AG04449 (cell line): ENCODE measurements at regions not wholly inside any gene's neighbourhood (a gene's known extent, or its start where the extent isn't known, plus 50 kb on each side); places are given as distances from the start of the nearest gene placed in this dataset.

Source experiments
- CTCF ChIA-PET: fragments of 350-600 bp; formaldehyde crosslinking; extraction: SDS; loops from one replicate; lab custom pipeline; 2021; ENCODE audit warnings: antibody characterized with exemption; lab: Yijun Ruan, JAX
- POLR2A ChIA-PET: fragments of 400-600, 350-600 bp; formaldehyde crosslinking; extraction: SDS; loops from one replicate; lab custom pipeline; 2020; ENCODE audit warnings: antibody characterized with exemption, inconsistent platforms; lab: Yijun Ruan, JAX
- DNase-seq: peaks from one replicate; pipeline ENCODE4 v3.0.0-alpha.2; 2010; ENCODE audit warnings: low read depth, low spot score
- H3K4me3 ChIP-seq: 2 replicates; pipeline ENCODE4 v1.5.1; 2011; ENCODE audit warnings: low read depth, mild to moderate bottlenecking, control low read depth, low read length
- CTCF ChIP-seq: IDR thresholded peaks from one replicate; pipeline ENCODE4 v1.5.1; 2011; ENCODE audit warnings: mild to moderate bottlenecking, moderate library complexity, low read length, control low read depth, inconsistent platforms; ENCODE audit not compliant: insufficient read depth; ENCODE audit errors: missing control alignments

GRCh38 chr12:74614426-74614825 is 76.8 kb downstream of the ATXN7L3B start:
- POLR2A ChIA-PET: no interaction called here

GRCh38 chr12:74619084-74619483 is 81.4 kb downstream of the ATXN7L3B start:
- POLR2A ChIA-PET: no interaction called here

More at GRCh38 chr12:74614426-74614825, 76.8 kb downstream of the ATXN7L3B start:
- no peak for TF ChIP-seq CTCF
- DNase-seq: no peak
- CTCF ChIA-PET: no interaction called here
- no peak overlapping the region for H3K4me3 ChIP-seq

GRCh38 chr12:74619884-74620283 is 82.2 kb downstream of the ATXN7L3B start:
- ChIA-PET POLR2A (no interaction called here), CTCF (no interaction called here)

More at GRCh38 chr12:74619084-74619483, 81.4 kb downstream of the ATXN7L3B start:
- DNase-seq: no peak
- CTCF ChIA-PET: no interaction called here
- no peak overlapping the region for H3K4me3 ChIP-seq
- TF ChIP-seq CTCF: no peak

GRCh38 chr12:74620921-74621320 is 83.3 kb downstream of the ATXN7L3B start:
- no peak for TF ChIP-seq CTCF
- H3K4me3 ChIP-seq: no peak overlapping the region
- CTCF ChIA-PET: no interaction called here
- DNase-seq: no peak
- POLR2A ChIA-PET: no interaction called here

More at GRCh38 chr12:74619884-74620283, 82.2 kb downstream of the ATXN7L3B start:
- DNase-seq: no peak
- no peak overlapping the region for H3K4me3 ChIP-seq
- no peak for TF ChIP-seq CTCF

GRCh38 chr12:74624201-74624600 is 86.6 kb downstream of the ATXN7L3B start:
- no peak for DNase-seq
- POLR2A ChIA-PET: no interaction called here
- no peak for TF ChIP-seq CTCF
- CTCF ChIA-PET: no interaction called here
- no peak overlapping the region for H3K4me3 ChIP-seq

GRCh38 chr12:74626397-74626796 is 88.8 kb downstream of the ATXN7L3B start:
- CTCF ChIA-PET: no interaction called here

More at GRCh38 chr12:74626397-74626796, 88.8 kb downstream of the ATXN7L3B start:
- no peak for TF ChIP-seq CTCF
- POLR2A ChIA-PET: no interaction called here
- no peak overlapping the region for H3K4me3 ChIP-seq
- DNase-seq: no peak
